ENCODE measurements at regions not wholly inside any gene's neighbourhood (a gene's known extent, or its start where the extent isn't known, plus 50 kb on each side); places are given as distances from the start of the nearest gene placed in this dataset.

GRCh38 chr5:68490406-68490805, 274.9 kb downstream of the PIK3R1 start:
- H3K9me3 ChIP-seq (ENCODE audit: control insufficient read depth, insufficient read depth, low read depth, low read length): no peaks in the 10 kb centered on the region
- TF ChIP-seq ZSCAN5A (tag by site-specific recombination; IDR thresholded peaks at IDR 0.05): no peak
- no peak for TF ChIP-seq ZNF596 (tag by site-specific recombination; IDR thresholded peaks at IDR 0.05)
- no peak for TF ChIP-seq ZNF76 (tag by site-specific recombination; IDR thresholded peaks at IDR 0.05; ENCODE audit: borderline replicate concordance, low read depth)
- TF ChIP-seq SETDB1 (IDR thresholded peaks at IDR 0.05; ENCODE audit: insufficient read length, low read length): no peak
- no peak for TF ChIP-seq ZNF148 (tag by site-specific recombination; IDR thresholded peaks at IDR 0.05; ENCODE audit: borderline replicate concordance)
- TF ChIP-seq ZNF660 (tag by site-specific recombination; IDR thresholded peaks at IDR 0.05): no peak
- TF ChIP-seq ZNF26 (tag by site-specific recombination; IDR thresholded peaks at IDR 0.05): no peak
- no peaks in the 10 kb centered on the region for H3K4me1 ChIP-seq (ENCODE audit: control insufficient read depth, insufficient read depth, low read length)
- no peak overlapping the region for H3K27ac ChIP-seq (ENCODE audit: extremely low read depth, low read depth, low read length)
- H3K36me3 ChIP-seq (ENCODE audit: control insufficient read depth in 2 of 2, insufficient read depth in 1 of 2, low read length in 2 of 2): no peaks in the 10 kb centered on the region
- POLR2A ChIA-PET: no interaction called here
- CTCF ChIA-PET: no interaction called here
- no peak overlapping the region for H3K4me3 ChIP-seq (ENCODE audit: low read depth, low read length)

- Histone ChIP-seq H3K4me1 (ENCODE audit: control insufficient read depth, insufficient read depth, low read length) (no peaks in the 10 kb centered on the region), H3K9me3 (ENCODE audit: control insufficient read depth, insufficient read depth, low read depth, low read length) (no peaks in the 10 kb centered on the region), H3K4me3 (ENCODE audit: low read depth, low read length) (no peak overlapping the region), H3K27ac (ENCODE audit: extremely low read depth, low read depth, low read length) (no peak overlapping the region), H3K36me3 (ENCODE audit: control insufficient read depth in 2 of 2, insufficient read depth in 1 of 2, low read length in 2 of 2) (no peaks in the 10 kb centered on the region)
- CTCF ChIA-PET: interaction anchor here (0.5 to 1.1 kb wide), 2 partner anchors 10 to 80 kb away, joined by 3 to 4 read pairs; no protein-coding TSS in a partner anchor
- TF ChIP-seq GFI1B (tag by site-specific recombination; IDR thresholded peaks at IDR 0.05) (no peak), ZFP37 (tag by site-specific recombination; IDR thresholded peaks at IDR 0.05) (no peak), ZNF791 (tag by site-specific recombination; IDR thresholded peaks at IDR 0.05) (no peak), ZNF518A (tag by site-specific recombination; conservative IDR thresholded peaks at IDR 0.05; ENCODE audit: low read depth) (no peak), SP7 (tag by site-specific recombination; IDR thresholded peaks at IDR 0.05) (no peak), ZNF423 (tag by site-specific recombination; IDR thresholded peaks at IDR 0.05) (no peak), BCL11A (tag by site-specific recombination; IDR thresholded peaks at IDR 0.05; ENCODE audit: low read depth) (no peak), GLIS2 (tag by site-specific recombination; IDR thresholded peaks at IDR 0.05) (no peak), TRIM28 (IDR thresholded peaks at IDR 0.05; ENCODE audit: borderline replicate concordance, low read length) (no peak), ZSCAN18 (tag by site-specific recombination; IDR thresholded peaks at IDR 0.05) (no peak)
- POLR2A ChIA-PET: no interaction called here
Measured at GRCh38 chr5:68494771-68495170, 279.2 kb downstream of the PIK3R1 start.
